Lower leg skin (tissue), 3 donors: ENCODE measurements at regions not wholly inside any gene's neighbourhood (a gene's known extent, or its start where the extent isn't known, plus 50 kb on each side); places are given as distances from the start of the nearest gene placed in this dataset.

Experiments
- CTCF ChIP-seq, 3 donors: fragments of 450-650 bp; IDR thresholded peaks; one replicate each; pipeline ENCODE4 v1.5.1; 2016; ENCODE audit warnings: antibody characterized with exemption in 3 of 3, mild to moderate bottlenecking in 3 of 3, moderate library complexity in 2 of 3
- POLR2A ChIP-seq, 2 donors: fragments of 450-650 bp; IDR thresholded peaks; one replicate each; pipeline ENCODE4 v1.6.1; 2016 to 2017; ENCODE audit warnings: antibody characterized with exemption in 2 of 2, mild to moderate bottlenecking in 1 of 2, moderate library complexity in 1 of 2

- TF ChIP-seq CTCF (IDR thresholded peaks at IDR 0.05) = no peak
- no peak for TF ChIP-seq POLR2A (IDR thresholded peaks at IDR 0.05)
Observed at GRCh38 chr6:14881398-14881797, 364.5 kb upstream of the JARID2 start.
